Endodermal cell (in vitro differentiated cells): ENCODE measurements at regions not wholly inside any gene's neighbourhood (a gene's known extent, or its start where the extent isn't known, plus 50 kb on each side); places are given as distances from the start of the nearest gene placed in this dataset.

Source experiments
- DNase-seq: peaks from one replicate; pipeline ENCODE4 v3.0.0-alpha.2; 2017
- H3K27ac ChIP-seq: 2 replicates; pipeline ENCODE4 v1.5.1; 2013; ENCODE audit warnings: mild to moderate bottlenecking, low read depth, low read length, moderate library complexity
- H3K27me3 ChIP-seq: 2 replicates; pipeline ENCODE4 v1.6.1; 2013; ENCODE audit warnings: mild to moderate bottlenecking, low read length, moderate library complexity; ENCODE audit not compliant: insufficient read depth, control insufficient read depth, poor library complexity, severe bottlenecking
- H3K36me3 ChIP-seq: 2 replicates; pipeline ENCODE4 v1.7.0; 2013; ENCODE audit warnings: mild to moderate bottlenecking, low read length, moderate library complexity; ENCODE audit not compliant: control insufficient read depth, insufficient read depth
- H3K4me1 ChIP-seq: one replicate; pipeline ENCODE4 v1.7.0; 2013; ENCODE audit warnings: low read length; ENCODE audit not compliant: control insufficient read depth, insufficient read depth
- H3K4me3 ChIP-seq: 2 replicates; pipeline ENCODE4 v1.5.1; 2013; ENCODE audit warnings: mild to moderate bottlenecking, low read length, moderate library complexity
- H3K9ac ChIP-seq: 2 replicates; pipeline ENCODE4 v1.6.1; 2013; ENCODE audit warnings: mild to moderate bottlenecking, low read length, moderate library complexity; ENCODE audit not compliant: poor library complexity, severe bottlenecking; ENCODE audit errors: extremely low read depth
- H3K9me3 ChIP-seq: 2 replicates; pipeline ENCODE4 v1.6.1; 2013; ENCODE audit warnings: mild to moderate bottlenecking, low read length, moderate library complexity; ENCODE audit not compliant: control insufficient read depth
- H3K27ac Mint-ChIP-seq: 2 replicates; pipeline ENCODE4 v1.8.0; 2020; ENCODE audit warnings: mixed read lengths
- H3K27me3 Mint-ChIP-seq: 2 replicates; pipeline ENCODE4 v1.8.0; 2021; ENCODE audit warnings: mild to moderate bottlenecking, mixed read lengths; ENCODE audit not compliant: insufficient read depth
- H3K36me3 Mint-ChIP-seq: 2 replicates; pipeline ENCODE4 v1.8.0; 2020; ENCODE audit warnings: low read depth, mixed read lengths
- H3K4me1 Mint-ChIP-seq: 2 replicates; pipeline ENCODE4 v1.8.0; 2020; ENCODE audit warnings: mixed read lengths
- H3K4me3 Mint-ChIP-seq: 2 replicates; pipeline ENCODE4 v1.8.0; 2020; ENCODE audit warnings: mild to moderate bottlenecking, moderate library complexity, mixed read lengths
- H3K9me3 Mint-ChIP-seq: 2 replicates; pipeline ENCODE4 v1.8.0; 2020; ENCODE audit warnings: mild to moderate bottlenecking, mixed read lengths
- WGBS, 2 experiments: methylation state at CpG; one replicate each; pipeline versions ENCODE4 v1.1.5 to v1.1.7; 2013; ENCODE audit warnings: missing lambda C conversion rate in 2 of 2, mixed read lengths in 1 of 2; ENCODE audit not compliant: insufficient coverage in 1 of 2, insufficient read length in 1 of 2; 5-methylcytosine and 5-hydroxymethylcytosine counted together
- TF ChIP-seq, protein P1 (sequence below): fragments of 200-600 bp; sonication (generic); conservative IDR thresholded peaks from 2 replicates; pipeline ENCODE4 v1.5.0; 2021; ENCODE audit warnings: antibody characterized with exemption, mild to moderate bottlenecking

DNA sequence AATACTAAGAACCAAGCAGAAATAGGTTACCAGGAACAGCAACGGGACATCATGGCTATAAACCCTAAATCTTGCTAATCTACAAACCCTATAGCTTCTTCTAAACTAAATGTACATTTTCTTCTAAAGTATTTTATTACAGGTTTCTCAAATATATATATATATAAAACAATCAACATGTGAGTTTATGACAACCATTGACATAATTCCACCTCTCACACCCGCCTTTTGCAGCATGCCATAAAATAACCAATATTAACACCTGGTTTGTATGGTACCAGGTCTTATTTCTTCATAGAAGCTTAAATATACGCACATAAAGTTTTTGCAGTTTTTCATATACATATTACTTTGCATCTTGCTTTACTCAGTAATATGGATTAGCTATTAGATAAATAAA is 955.3 kb upstream of the LCORL start:
- Histone ChIP-seq H3K9ac (no peak overlapping the region), H3K4me1 (no peaks in the 10 kb centered on the region), H3K36me3 (no peaks in the 10 kb centered on the region), H3K27ac (no peak overlapping the region), H3K4me3 (no peak overlapping the region), H3K27me3 (no peaks in the 10 kb centered on the region), H3K9me3 (no peaks in the 10 kb centered on the region)
- Mint-ChIP-seq H3K4me3 (no peak overlapping the region), H3K9me3 (peaks cover under 1% of the 10 kb centered on the region), H3K27ac (no peak overlapping the region), H3K4me1 (no peaks in the 10 kb centered on the region), H3K36me3 (no peaks in the 10 kb centered on the region), H3K27me3 (no peaks in the 10 kb centered on the region)
- no peak for DNase-seq
- TF ChIP-seq, protein P1, sequence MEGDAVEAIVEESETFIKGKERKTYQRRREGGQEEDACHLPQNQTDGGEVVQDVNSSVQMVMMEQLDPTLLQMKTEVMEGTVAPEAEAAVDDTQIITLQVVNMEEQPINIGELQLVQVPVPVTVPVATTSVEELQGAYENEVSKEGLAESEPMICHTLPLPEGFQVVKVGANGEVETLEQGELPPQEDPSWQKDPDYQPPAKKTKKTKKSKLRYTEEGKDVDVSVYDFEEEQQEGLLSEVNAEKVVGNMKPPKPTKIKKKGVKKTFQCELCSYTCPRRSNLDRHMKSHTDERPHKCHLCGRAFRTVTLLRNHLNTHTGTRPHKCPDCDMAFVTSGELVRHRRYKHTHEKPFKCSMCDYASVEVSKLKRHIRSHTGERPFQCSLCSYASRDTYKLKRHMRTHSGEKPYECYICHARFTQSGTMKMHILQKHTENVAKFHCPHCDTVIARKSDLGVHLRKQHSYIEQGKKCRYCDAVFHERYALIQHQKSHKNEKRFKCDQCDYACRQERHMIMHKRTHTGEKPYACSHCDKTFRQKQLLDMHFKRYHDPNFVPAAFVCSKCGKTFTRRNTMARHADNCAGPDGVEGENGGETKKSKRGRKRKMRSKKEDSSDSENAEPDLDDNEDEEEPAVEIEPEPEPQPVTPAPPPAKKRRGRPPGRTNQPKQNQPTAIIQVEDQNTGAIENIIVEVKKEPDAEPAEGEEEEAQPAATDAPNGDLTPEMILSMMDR: no peak
- 97% methylated on average over 3 of the region's 3 CpGs; no CpG with 5 or more reads in 1 of the 2 experiments for WGBS, 2 experiments

DNA sequence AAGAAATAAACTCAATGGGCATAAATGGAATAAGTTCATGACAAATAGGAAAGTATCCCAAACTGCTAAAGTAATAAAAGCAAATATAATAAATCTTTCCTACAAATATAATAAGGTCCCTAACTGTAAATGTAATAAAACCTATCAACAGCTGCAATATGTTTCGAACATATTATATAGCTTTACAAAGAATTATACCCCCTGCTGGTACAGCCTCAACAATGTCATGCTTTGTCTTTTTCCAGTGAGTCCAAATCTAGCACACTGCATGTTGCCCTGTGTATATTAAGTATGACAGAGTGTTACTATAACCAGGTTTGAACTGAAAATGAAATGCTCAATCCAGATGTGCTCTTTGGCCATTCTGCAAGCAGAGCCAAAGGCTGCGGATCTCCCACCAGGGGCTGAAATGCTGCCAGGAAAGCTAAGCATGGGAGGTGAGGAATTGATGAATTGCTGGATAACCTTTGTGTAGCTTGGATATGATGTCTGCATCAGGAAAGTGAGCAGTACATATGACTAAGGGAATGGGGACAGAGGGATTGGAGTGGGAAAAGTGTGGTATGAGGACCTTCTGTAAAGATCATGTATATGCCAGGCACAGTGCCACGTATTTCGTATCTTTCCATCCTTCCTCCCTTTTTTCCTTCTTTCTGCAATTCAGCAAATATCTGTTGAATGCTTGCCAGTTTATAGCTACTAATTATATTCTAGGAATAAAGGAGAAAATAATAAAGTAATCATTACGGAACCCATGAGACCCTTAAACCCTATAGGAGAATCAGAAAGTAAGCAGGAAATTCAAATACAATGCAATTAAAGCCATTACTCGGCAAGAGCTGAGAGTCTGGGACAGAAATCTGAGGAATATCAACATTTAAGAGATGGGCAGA is 954.6 kb upstream of the LCORL start:
- WGBS, 2 experiments: 86 to 96% methylated on average over 1 to 6 of the region's 6 CpGs
- no peaks in the 10 kb centered on the region for H3K4me1 Mint-ChIP-seq

DNA sequence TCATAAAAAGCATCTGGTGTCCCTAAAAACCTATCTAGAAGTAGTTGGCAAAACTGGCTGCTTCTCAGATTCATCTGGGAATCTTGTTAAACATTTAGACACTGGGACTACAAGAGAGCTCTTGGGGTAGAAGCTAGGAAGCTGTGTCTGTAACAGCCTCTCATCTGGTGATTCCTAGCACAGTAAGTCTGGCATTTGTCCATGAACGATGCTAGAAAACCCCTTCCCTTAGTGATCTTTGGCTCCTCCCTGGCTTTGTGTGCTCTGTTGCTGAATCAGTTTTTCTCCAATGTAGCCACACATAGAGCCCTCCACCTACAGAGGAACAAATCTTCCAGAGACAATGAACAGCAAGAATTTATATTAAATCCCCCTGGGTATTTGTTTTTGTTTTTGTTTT is 951.7 kb upstream of the LCORL start:
- H3K27ac ChIP-seq: no peak overlapping the region
- TF ChIP-seq, protein P1: no peak
- no peaks in the 10 kb centered on the region for H3K4me1 ChIP-seq
- peaks cover 21% of the 10 kb centered on the region for H3K9me3 Mint-ChIP-seq
- no peaks in the 10 kb centered on the region for H3K27me3 Mint-ChIP-seq
- peaks cover 15% of the 10 kb centered on the region for H3K9me3 ChIP-seq
- 85 to 96% methylated on average over 1 of the region's 1 CpG for WGBS, 2 experiments
- H3K4me3 Mint-ChIP-seq: no peak overlapping the region
- H3K4me3 ChIP-seq: no peak overlapping the region
- no peaks in the 10 kb centered on the region for H3K27me3 ChIP-seq
- H3K4me1 Mint-ChIP-seq: no peaks in the 10 kb centered on the region
- H3K36me3 Mint-ChIP-seq: peaks cover 2% of the 10 kb centered on the region
- no peaks in the 10 kb centered on the region for H3K36me3 ChIP-seq
- no peak overlapping the region for H3K9ac ChIP-seq
- DNase-seq: no peak
- no peak overlapping the region for H3K27ac Mint-ChIP-seq

More for the DNA sequence above, 954.6 kb upstream of the LCORL start:
- DNase-seq: no peak
- Mint-ChIP-seq H3K9me3 (peaks cover 8% of the 10 kb centered on the region), H3K4me3 (no peak overlapping the region), H3K36me3 (no peaks in the 10 kb centered on the region), H3K27me3 (no peaks in the 10 kb centered on the region), H3K27ac (no peak overlapping the region)
- TF ChIP-seq, protein P1: no peak
- Histone ChIP-seq H3K9ac (no peak overlapping the region), H3K27ac (no peak overlapping the region), H3K4me3 (no peak overlapping the region), H3K9me3 (no peaks in the 10 kb centered on the region), H3K27me3 (no peaks in the 10 kb centered on the region), H3K36me3 (no peaks in the 10 kb centered on the region), H3K4me1 (no peaks in the 10 kb centered on the region)
